Left renal pelvis (tissue), 4 donors: ENCODE measurements at regions not wholly inside any gene's neighbourhood (a gene's known extent, or its start where the extent isn't known, plus 50 kb on each side); places are given as distances from the start of the nearest gene placed in this dataset.
"Not testable (repeated sequence)": the region's sequence is repeated elsewhere in the genome, so short reads cannot be mapped to it uniquely, and the experiment has no call there.

Experiments
- DNase-seq, 4 donors: peaks; one replicate each; pipeline ENCODE4 v3.0.0-alpha.2; 2013; ENCODE audit warnings: low read depth in 4 of 4, low spot score in 3 of 4

- no peak for DNase-seq
These were observed 224.7 kb upstream of the DCAF8L1 start for GRCh38 chrX:28205905-28206304.

- no peak for DNase-seq
These were observed 223.9 kb upstream of the DCAF8L1 start for GRCh38 chrX:28205126-28205525.

GRCh38 chrX:28189011-28189410 is 207.8 kb upstream of the DCAF8L1 start:
- no peak for DNase-seq

- no peak for DNase-seq
These were observed 207.3 kb upstream of the DCAF8L1 start for GRCh38 chrX:28188526-28188925.

GRCh38 chrX:28180096-28180495 is 198.8 kb upstream of the DCAF8L1 start:
- DNase-seq, result no peak

GRCh38 chrX:28178206-28178605 is 197.0 kb upstream of the DCAF8L1 start:
- no peak for DNase-seq

- DNase-seq, result no peak
These were observed 196.0 kb upstream of the DCAF8L1 start for GRCh38 chrX:28177202-28177601.

- DNase-seq, result no peak
These were observed 189.5 kb upstream of the DCAF8L1 start for GRCh38 chrX:28170713-28171112.

GRCh38 chrX:28158019-28158777 is 176.9 kb upstream of the DCAF8L1 start:
- no peak for DNase-seq

- DNase-seq, result not testable (repeated sequence)
These were observed 171.0 kb upstream of the DCAF8L1 start for GRCh38 chrX:28152263-28152662.

- DNase-seq, result no peak
These were observed 154.3 kb upstream of the DCAF8L1 start for GRCh38 chrX:28135378-28136047.

- DNase-seq, result no peak
These were observed 152.5 kb upstream of the DCAF8L1 start for GRCh38 chrX:28133763-28134162.

- DNase-seq, result no peak
These were observed 146.4 kb upstream of the DCAF8L1 start for GRCh38 chrX:28127662-28128061.

GRCh38 chrX:28126886-28127285 is 145.6 kb upstream of the DCAF8L1 start:
- DNase-seq, result no peak

GRCh38 chrX:28124416-28124815 is 143.2 kb upstream of the DCAF8L1 start:
- no peak for DNase-seq

- DNase-seq, result not testable (repeated sequence)
These were observed 139.5 kb upstream of the DCAF8L1 start for GRCh38 chrX:28120580-28121245.

GRCh38 chrX:28120072-28120471 is 138.8 kb upstream of the DCAF8L1 start:
- no peak for DNase-seq

GRCh38 chrX:28108186-28108945 is 127.1 kb upstream of the DCAF8L1 start:
- DNase-seq, result no peak

- DNase-seq, result no peak
These were observed 117.9 kb upstream of the DCAF8L1 start for GRCh38 chrX:28099166-28099565.

GRCh38 chrX:28085653-28086052 is 104.4 kb upstream of the DCAF8L1 start:
- DNase-seq, result no peak

- no peak for DNase-seq
These were observed 77.7 kb upstream of the DCAF8L1 start for GRCh38 chrX:28058901-28059300.
